ACC112 (cell line): ENCODE measurements at regions not wholly inside any gene's neighbourhood (a gene's known extent, or its start where the extent isn't known, plus 50 kb on each side); places are given as distances from the start of the nearest gene placed in this dataset.
A peak's percentile ranks its signal among the peaks of the same experiment; 100 is the strongest.
"Not testable (repeated sequence)": the region's sequence is repeated elsewhere in the genome, so short reads cannot be mapped to it uniquely, and the experiment has no call there.

Source experiments
- H2AFZ ChIP-seq: fragments of 200-600 bp; sonication (generic); one replicate; pipeline ENCODE4 v1.6.0; 2017; ENCODE audit warnings: antibody characterized with exemption, low read length; ENCODE audit not compliant: unreplicated experiment
- H3K27ac ChIP-seq: fragments of 200-600 bp; sonication (generic); 2 replicates; pipeline ENCODE4 v1.5.1; 2014; ENCODE audit warnings: low read depth, mild to moderate bottlenecking, antibody characterized with exemption, low read length, moderate library complexity
- H3K27me3 ChIP-seq: fragments of 200-600 bp; sonication (generic); 2 replicates; pipeline ENCODE4 v1.6.1; 2014; ENCODE audit warnings: mild to moderate bottlenecking, antibody characterized with exemption, low read length, moderate library complexity, mixed read lengths; ENCODE audit not compliant: insufficient read depth
- H3K36me3 ChIP-seq: fragments of 200-600 bp; sonication (generic); 2 replicates; pipeline ENCODE4 v1.6.1; 2016; ENCODE audit warnings: mild to moderate bottlenecking, antibody characterized with exemption, low read length, moderate library complexity, mixed read lengths; ENCODE audit not compliant: insufficient read depth
- H3K4me1 ChIP-seq: fragments of 200-600 bp; sonication (generic); one replicate; pipeline ENCODE4 v1.6.1; 2016; ENCODE audit warnings: low read length, mixed read lengths; ENCODE audit not compliant: insufficient read depth, unreplicated experiment, control insufficient read depth
- H3K4me3 ChIP-seq: fragments of 200-600 bp; sonication (generic); 2 replicates; pipeline ENCODE4 v1.5.1; 2014; ENCODE audit warnings: mild to moderate bottlenecking, low read depth, low read length
- H3K79me2 ChIP-seq: fragments of 200-600 bp; sonication (generic); one replicate; pipeline ENCODE4 v1.6.0; 2016; ENCODE audit warnings: low read length; ENCODE audit not compliant: control insufficient read depth, unreplicated experiment, insufficient read depth

GRCh38 chr5:96209829-96210228 is 223.2 kb downstream of the PCSK1 start:
- H2AFZ ChIP-seq = no peak overlapping the region
- H3K36me3 ChIP-seq = peaks cover 7% of the 10 kb centered on the region; the same call in 1 of the 2 replicates
- no peaks in the 10 kb centered on the region for H3K79me2 ChIP-seq
- no peaks in the 10 kb centered on the region for H3K27me3 ChIP-seq
- no peak overlapping the region for H3K4me3 ChIP-seq
- H3K4me1 ChIP-seq = peaks cover 15% of the 10 kb centered on the region
- H3K27ac ChIP-seq = peak overlapping the region; percentile 33

GRCh38 chr5:96207420-96207819 is 225.6 kb downstream of the PCSK1 start:
- peaks cover 24% of the 10 kb centered on the region for H3K4me1 ChIP-seq
- no peak overlapping the region for H3K27ac ChIP-seq
- no peaks in the 10 kb centered on the region for H3K79me2 ChIP-seq
- no peak overlapping the region for H3K4me3 ChIP-seq
- no peaks in the 10 kb centered on the region for H3K27me3 ChIP-seq
- H2AFZ ChIP-seq = no peak overlapping the region
- H3K36me3 ChIP-seq = peaks cover 7% of the 10 kb centered on the region; the same call in 1 of the 2 replicates

- H3K4me1 ChIP-seq = peaks cover 23% of the 10 kb centered on the region
- peak overlapping the region; percentile 24 for H3K27ac ChIP-seq
- no peak overlapping the region for H2AFZ ChIP-seq
- no peak overlapping the region for H3K4me3 ChIP-seq
- peaks cover 7% of the 10 kb centered on the region; the same call in 1 of the 2 replicates for H3K36me3 ChIP-seq
- H3K79me2 ChIP-seq = no peaks in the 10 kb centered on the region
- H3K27me3 ChIP-seq = no peaks in the 10 kb centered on the region
These were observed 229.3 kb downstream of the PCSK1 start for GRCh38 chr5:96203761-96204160.

GRCh38 chr5:96201503-96201902 is 231.5 kb downstream of the PCSK1 start:
- H3K4me3 ChIP-seq = no peak overlapping the region

GRCh38 chr5:96200641-96201040 is 232.4 kb downstream of the PCSK1 start:
- Histone ChIP-seq H3K4me1 (peaks cover 30% of the 10 kb centered on the region), H3K4me3 (no peak overlapping the region), H2AFZ (no peak overlapping the region), H3K79me2 (no peaks in the 10 kb centered on the region), H3K27me3 (no peaks in the 10 kb centered on the region), H3K27ac (no peak overlapping the region), H3K36me3 (no peaks in the 10 kb centered on the region)

More at GRCh38 chr5:96201503-96201902, 231.5 kb downstream of the PCSK1 start:
- H3K27ac ChIP-seq = no peak overlapping the region
- H2AFZ ChIP-seq = no peak overlapping the region
- H3K79me2 ChIP-seq = no peaks in the 10 kb centered on the region
- no peaks in the 10 kb centered on the region for H3K36me3 ChIP-seq
- H3K27me3 ChIP-seq = no peaks in the 10 kb centered on the region
- peaks cover 30% of the 10 kb centered on the region for H3K4me1 ChIP-seq

- Histone ChIP-seq H3K27me3 (no peaks in the 10 kb centered on the region), H3K4me3 (no peak overlapping the region), H3K79me2 (no peaks in the 10 kb centered on the region), H2AFZ (peak overlapping the region; percentile 57), H3K36me3 (no peaks in the 10 kb centered on the region), H3K4me1 (peaks cover 39% of the 10 kb centered on the region), H3K27ac (no peak overlapping the region)
These were observed 233.3 kb downstream of the PCSK1 start for GRCh38 chr5:96199713-96200183.

GRCh38 chr5:96198356-96199058 is 234.5 kb downstream of the PCSK1 start:
- Histone ChIP-seq H2AFZ (peak overlapping the region; percentile 20), H3K4me1 (peaks cover 38% of the 10 kb centered on the region), H3K4me3 (no peak overlapping the region), H3K36me3 (no peaks in the 10 kb centered on the region), H3K27ac (peak overlapping the region; percentile 2; the same call in 1 of the 2 replicates), H3K79me2 (no peaks in the 10 kb centered on the region), H3K27me3 (no peaks in the 10 kb centered on the region)

GRCh38 chr5:96197767-96198166 is 235.3 kb downstream of the PCSK1 start:
- H3K36me3 ChIP-seq, H2AFZ ChIP-seq, H3K27me3 ChIP-seq, H3K79me2 ChIP-seq, H3K4me3 ChIP-seq, H3K27ac ChIP-seq: not testable (repeated sequence)
- H3K4me1 ChIP-seq = peaks cover 35% of the 10 kb centered on the region

- no peaks in the 10 kb centered on the region for H3K79me2 ChIP-seq
- no peaks in the 10 kb centered on the region for H3K27me3 ChIP-seq
- no peaks in the 10 kb centered on the region for H3K36me3 ChIP-seq
- H3K27ac ChIP-seq = no peak overlapping the region
- H3K4me3 ChIP-seq = no peak overlapping the region
- peaks cover 35% of the 10 kb centered on the region for H3K4me1 ChIP-seq
- no peak overlapping the region for H2AFZ ChIP-seq
These were observed 235.7 kb upstream of the ELL2 start for GRCh38 chr5:96197347-96197746.

- Histone ChIP-seq H3K4me3 (no peak overlapping the region), H3K27ac (no peak overlapping the region), H3K79me2 (no peaks in the 10 kb centered on the region), H2AFZ (no peak overlapping the region), H3K27me3 (no peaks in the 10 kb centered on the region), H3K4me1 (peaks cover 35% of the 10 kb centered on the region), H3K36me3 (no peaks in the 10 kb centered on the region)
These were observed 235.2 kb upstream of the ELL2 start for GRCh38 chr5:96196890-96197289.

- no peaks in the 10 kb centered on the region for H3K79me2 ChIP-seq
- H3K27ac ChIP-seq = no peak overlapping the region
- H3K4me3 ChIP-seq = no peak overlapping the region
- H3K36me3 ChIP-seq = no peaks in the 10 kb centered on the region
- H3K4me1 ChIP-seq = peaks cover 35% of the 10 kb centered on the region
- no peak overlapping the region for H2AFZ ChIP-seq
- no peaks in the 10 kb centered on the region for H3K27me3 ChIP-seq
These were observed 234.8 kb upstream of the ELL2 start for GRCh38 chr5:96196407-96196806.
